ENCODE measurements at regions not wholly inside any gene's neighbourhood (a gene's known extent, or its start where the extent isn't known, plus 50 kb on each side); places are given as distances from the start of the nearest gene placed in this dataset.

DNA sequence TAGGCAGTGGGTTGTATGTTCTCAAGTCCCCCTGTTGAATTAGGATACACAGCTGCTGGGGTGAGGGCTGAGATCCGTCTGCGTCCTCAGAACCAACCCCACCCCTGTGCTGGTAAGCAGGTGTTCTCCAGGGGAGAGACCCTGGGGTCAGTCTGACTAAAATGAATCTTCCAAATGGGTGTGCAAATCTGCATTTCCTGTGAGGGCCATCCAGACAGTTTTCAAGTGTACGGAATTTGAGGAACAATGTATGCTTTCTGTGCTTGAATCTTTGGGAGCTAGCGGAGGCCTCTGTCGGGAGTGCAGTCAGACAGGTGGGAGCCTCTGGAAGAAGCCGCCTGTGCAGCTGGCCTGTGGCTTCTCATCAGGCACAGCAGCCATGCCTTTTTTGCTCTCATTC lies 122.9 kb downstream of the MACROH2A1 start:
- no peak for TF ChIP-seq EP300 (IDR thresholded peaks at IDR 0.05; ENCODE audit: borderline replicate concordance in 1 of 2, control insufficient read depth in 1 of 2, low read depth in 2 of 2, low read length in 2 of 2)
- TF ChIP-seq EGR1 (IDR thresholded peaks at IDR 0.05; ENCODE audit: borderline replicate concordance in 1 of 2, low read depth in 2 of 2, low read length in 2 of 2) = no peak
- no peak for TF ChIP-seq TAF1 (IDR thresholded peaks at IDR 0.05; ENCODE audit: borderline replicate concordance, low read depth, low read length)
- TF ChIP-seq POLR2AphosphoS5 (IDR thresholded peaks at IDR 0.05; ENCODE audit: low read length) = no peak
- TF ChIP-seq, protein P1, sequence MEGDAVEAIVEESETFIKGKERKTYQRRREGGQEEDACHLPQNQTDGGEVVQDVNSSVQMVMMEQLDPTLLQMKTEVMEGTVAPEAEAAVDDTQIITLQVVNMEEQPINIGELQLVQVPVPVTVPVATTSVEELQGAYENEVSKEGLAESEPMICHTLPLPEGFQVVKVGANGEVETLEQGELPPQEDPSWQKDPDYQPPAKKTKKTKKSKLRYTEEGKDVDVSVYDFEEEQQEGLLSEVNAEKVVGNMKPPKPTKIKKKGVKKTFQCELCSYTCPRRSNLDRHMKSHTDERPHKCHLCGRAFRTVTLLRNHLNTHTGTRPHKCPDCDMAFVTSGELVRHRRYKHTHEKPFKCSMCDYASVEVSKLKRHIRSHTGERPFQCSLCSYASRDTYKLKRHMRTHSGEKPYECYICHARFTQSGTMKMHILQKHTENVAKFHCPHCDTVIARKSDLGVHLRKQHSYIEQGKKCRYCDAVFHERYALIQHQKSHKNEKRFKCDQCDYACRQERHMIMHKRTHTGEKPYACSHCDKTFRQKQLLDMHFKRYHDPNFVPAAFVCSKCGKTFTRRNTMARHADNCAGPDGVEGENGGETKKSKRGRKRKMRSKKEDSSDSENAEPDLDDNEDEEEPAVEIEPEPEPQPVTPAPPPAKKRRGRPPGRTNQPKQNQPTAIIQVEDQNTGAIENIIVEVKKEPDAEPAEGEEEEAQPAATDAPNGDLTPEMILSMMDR (IDR thresholded peaks at IDR 0.05 in 2 of 3, conservative IDR thresholded peaks at IDR 0.05 in 1 of 3; ENCODE audit: control insufficient read depth in 2 of 3, extremely low read depth in 1 of 3, insufficient read depth in 1 of 3, low read depth in 3 of 3, low read length in 3 of 3) = no peak
- no peak for TF ChIP-seq CEBPB (IDR thresholded peaks at IDR 0.05; ENCODE audit: borderline replicate concordance in 1 of 2, low read depth in 2 of 2, low read length in 2 of 2)
- no peak for TF ChIP-seq NR2F1 (conservative IDR thresholded peaks at IDR 0.05)
- no peak for TF ChIP-seq NR2C1 (IDR thresholded peaks at IDR 0.05)
